Mesendoderm (in vitro differentiated cells): ENCODE measurements at regions not wholly inside any gene's neighbourhood (a gene's known extent, or its start where the extent isn't known, plus 50 kb on each side); places are given as distances from the start of the nearest gene placed in this dataset.

Experiments
- DNase-seq: peaks from one replicate; pipeline ENCODE4 v3.0.0; 2013
- H2AK5ac ChIP-seq: 2 replicates; pipeline ENCODE4 v1.6.1; 2013; ENCODE audit warnings: low read length, inconsistent platforms
- H2BK120ac ChIP-seq: 2 replicates; pipeline ENCODE4 v1.6.1; 2013; ENCODE audit warnings: low read depth, mild to moderate bottlenecking, low read length, moderate library complexity, mixed read lengths
- H2BK15ac ChIP-seq: replicated peaks from 2 replicates; pipeline ENCODE4 v1.6.1; 2013; ENCODE audit warnings: low read depth, mild to moderate bottlenecking, moderate library complexity
- H2BK5ac ChIP-seq: 2 replicates; pipeline ENCODE4 v1.6.1; 2013; ENCODE audit warnings: low read length, inconsistent platforms
- H3K18ac ChIP-seq: 2 replicates; pipeline ENCODE4 v1.6.1; 2013; ENCODE audit warnings: mild to moderate bottlenecking, low read length, mixed read lengths
- H3K23ac ChIP-seq: one replicate; pipeline ENCODE4 v1.6.1; 2013; ENCODE audit warnings: low read length
- H3K27ac ChIP-seq: 2 replicates; pipeline ENCODE4 v1.5.1; 2013; ENCODE audit warnings: low read depth, mild to moderate bottlenecking, inconsistent platforms, low read length, moderate library complexity
- H3K27me3 ChIP-seq: 2 replicates; pipeline ENCODE4 v1.6.1; 2013; ENCODE audit warnings: low read length, control low read depth, mild to moderate bottlenecking, inconsistent platforms; ENCODE audit not compliant: insufficient read depth, poor library complexity
- H3K36me3 ChIP-seq: 2 replicates; pipeline ENCODE4 v1.6.1; 2013; ENCODE audit warnings: low read length, inconsistent platforms; ENCODE audit not compliant: control insufficient read depth, insufficient read depth
- H3K4ac ChIP-seq: one replicate; pipeline ENCODE4 v1.6.1; 2013; ENCODE audit warnings: low read depth, mild to moderate bottlenecking, low read length, moderate library complexity
- H3K4me1 ChIP-seq: 2 replicates; pipeline ENCODE4 v1.6.1; 2013; ENCODE audit warnings: low read depth, low read length, inconsistent platforms; ENCODE audit not compliant: control insufficient read depth
- H3K4me2 ChIP-seq: 2 replicates; pipeline ENCODE4 v1.6.1; 2013; ENCODE audit warnings: low read length
- H3K4me3 ChIP-seq: 2 replicates; pipeline ENCODE4 v1.5.1; 2013; ENCODE audit warnings: mild to moderate bottlenecking, low read length
- H3K56ac ChIP-seq: one replicate; pipeline ENCODE4 v1.6.1; 2013; ENCODE audit warnings: low read length
- H3K79me1 ChIP-seq: 2 replicates; pipeline ENCODE4 v1.6.1; 2013; ENCODE audit warnings: low read length, inconsistent platforms
- H3K79me2 ChIP-seq: 2 replicates; pipeline ENCODE4 v1.6.1; 2013; ENCODE audit warnings: mild to moderate bottlenecking, low read length; ENCODE audit not compliant: control insufficient read depth, insufficient read depth
- H3K9ac ChIP-seq: 2 replicates; pipeline ENCODE4 v1.6.1; 2013; ENCODE audit warnings: low read length, inconsistent platforms
- H4K5ac ChIP-seq: one replicate; pipeline ENCODE4 v1.6.1; 2013; ENCODE audit warnings: low read length
- H4K8ac ChIP-seq: one replicate; pipeline ENCODE4 v1.6.1; 2013; ENCODE audit warnings: low read depth, mild to moderate bottlenecking, control low read depth, low read length, moderate library complexity
- WGBS: extraction: QIAGEN DNeasy Blood & Tissue Kit; methylation state at CpG from one replicate; pipeline ENCODE4 v1.1.7; 2013; ENCODE audit warnings: low lambda C conversion rate, missing lambda C conversion rate; ENCODE audit not compliant: insufficient coverage; ENCODE audit errors: extremely low coverage; 5-methylcytosine and 5-hydroxymethylcytosine counted together

DNA sequence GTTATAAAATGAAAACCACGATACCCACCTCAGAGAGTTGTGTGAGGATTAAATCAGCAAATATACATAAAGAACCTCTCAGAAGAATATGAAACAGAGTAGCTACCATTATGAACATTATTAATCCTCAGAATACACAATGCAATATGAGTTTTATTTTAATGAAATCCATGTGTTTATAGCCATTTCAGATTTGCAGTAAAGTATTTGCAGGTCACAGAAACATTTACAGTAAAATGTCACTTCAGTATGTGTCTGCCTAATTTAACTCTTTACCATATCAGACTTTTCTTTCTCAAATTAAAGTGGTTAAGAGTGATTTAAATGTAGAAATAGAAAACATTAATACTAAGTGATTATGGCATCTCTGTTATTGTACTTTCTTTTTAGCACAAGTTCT is 365.2 kb upstream of the MPDZ start:
- WGBS, result no CpG with 5 or more reads among the region's 1 CpG
- Histone ChIP-seq H3K27me3 (no peaks in the 10 kb centered on the region), H4K5ac (no peak overlapping the region)

DNA sequence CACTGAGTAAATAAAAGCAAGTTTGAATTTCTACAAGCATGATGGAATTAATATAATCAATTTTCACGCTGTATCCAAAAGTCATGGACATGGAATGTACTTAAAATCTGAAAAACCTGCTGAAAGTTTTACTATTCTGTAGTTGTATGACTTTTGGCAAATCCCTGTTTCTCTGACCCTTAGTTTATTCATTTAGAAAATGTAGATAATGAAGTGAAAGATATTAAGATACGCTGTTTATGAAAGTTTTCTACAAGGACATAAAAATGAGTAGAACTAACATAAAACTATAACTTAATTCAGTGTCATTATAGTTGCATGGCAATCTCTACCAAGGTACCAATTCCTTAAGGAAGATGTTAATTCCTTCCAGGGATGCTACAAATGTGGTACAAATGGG is 363.2 kb upstream of the MPDZ start:
- H3K23ac ChIP-seq, result no peak overlapping the region
- no peak overlapping the region for H3K27ac ChIP-seq
- no peak overlapping the region for H2BK120ac ChIP-seq
- H3K4me3 ChIP-seq, result no peak overlapping the region
- H3K4me1 ChIP-seq, result no peaks in the 10 kb centered on the region
- H3K4me2 ChIP-seq, result no peak overlapping the region
- no peak overlapping the region for H3K4ac ChIP-seq
- H3K79me2 ChIP-seq, result no peaks in the 10 kb centered on the region
- no peak overlapping the region for H3K9ac ChIP-seq
- no peak overlapping the region for H3K56ac ChIP-seq
- H3K18ac ChIP-seq, result no peak overlapping the region
- no peak overlapping the region for H2AK5ac ChIP-seq
- H4K5ac ChIP-seq, result no peak overlapping the region
- H3K36me3 ChIP-seq, result no peaks in the 10 kb centered on the region
- no peak for DNase-seq
- 100% methylated on average over 1 of the region's 2 CpGs for WGBS
- H3K27me3 ChIP-seq, result no peaks in the 10 kb centered on the region
- H2BK5ac ChIP-seq, result no peak overlapping the region
- H2BK15ac ChIP-seq, result no peak overlapping the region
- H4K8ac ChIP-seq, result no peak overlapping the region
- no peaks in the 10 kb centered on the region for H3K79me1 ChIP-seq

More for the DNA sequence above, 365.2 kb upstream of the MPDZ start:
- no peak overlapping the region for H3K56ac ChIP-seq
- no peak overlapping the region for H3K4ac ChIP-seq
- H2BK120ac ChIP-seq, result no peak overlapping the region
- H3K4me2 ChIP-seq, result no peak overlapping the region
- no peak overlapping the region for H3K27ac ChIP-seq
- DNase-seq, result no peak
- no peaks in the 10 kb centered on the region for H3K79me1 ChIP-seq
- no peaks in the 10 kb centered on the region for H3K79me2 ChIP-seq
- H3K36me3 ChIP-seq, result no peaks in the 10 kb centered on the region
- H2AK5ac ChIP-seq, result no peak overlapping the region
- no peak overlapping the region for H3K18ac ChIP-seq
- no peak overlapping the region for H2BK15ac ChIP-seq
- no peak overlapping the region for H3K4me3 ChIP-seq
- no peak overlapping the region for H3K23ac ChIP-seq
- H3K4me1 ChIP-seq, result no peaks in the 10 kb centered on the region
- no peak overlapping the region for H4K8ac ChIP-seq
- no peak overlapping the region for H3K9ac ChIP-seq
- H2BK5ac ChIP-seq, result no peak overlapping the region

DNA sequence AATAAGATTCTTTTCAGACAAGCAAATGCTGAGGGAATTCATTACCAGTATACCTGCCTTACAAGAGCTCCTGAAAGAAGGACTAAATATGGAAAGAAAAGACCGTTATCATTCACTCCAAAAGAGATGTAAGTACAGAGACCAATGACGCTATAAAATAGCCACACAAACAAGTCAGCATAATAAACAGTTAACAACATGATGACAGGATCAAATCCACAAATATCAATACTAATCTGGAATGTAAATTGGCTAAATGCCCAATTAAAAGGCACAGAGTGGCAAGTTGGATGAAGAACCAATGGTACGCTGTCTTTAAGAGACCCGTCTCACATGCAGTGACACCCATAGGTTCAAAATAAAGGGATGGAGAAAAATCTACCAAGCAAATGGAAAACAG is 349.6 kb upstream of the MPDZ start:
- Histone ChIP-seq H2BK15ac (no peak overlapping the region), H3K23ac (no peak overlapping the region), H4K8ac (no peak overlapping the region), H3K4ac (no peak overlapping the region), H2AK5ac (no peak overlapping the region), H3K4me2 (no peak overlapping the region), H3K4me3 (no peak overlapping the region), H3K4me1 (no peaks in the 10 kb centered on the region), H3K27ac (no peak overlapping the region), H3K56ac (no peak overlapping the region), H3K79me2 (no peaks in the 10 kb centered on the region), H3K79me1 (no peaks in the 10 kb centered on the region), H3K9ac (no peak overlapping the region), H4K5ac (no peak overlapping the region), H3K27me3 (no peaks in the 10 kb centered on the region), H2BK120ac (no peak overlapping the region), H2BK5ac (no peak overlapping the region), H3K36me3 (no peaks in the 10 kb centered on the region), H3K18ac (no peak overlapping the region)
- no peak for DNase-seq
- WGBS, result no CpG with 5 or more reads among the region's 4 CpGs

DNA sequence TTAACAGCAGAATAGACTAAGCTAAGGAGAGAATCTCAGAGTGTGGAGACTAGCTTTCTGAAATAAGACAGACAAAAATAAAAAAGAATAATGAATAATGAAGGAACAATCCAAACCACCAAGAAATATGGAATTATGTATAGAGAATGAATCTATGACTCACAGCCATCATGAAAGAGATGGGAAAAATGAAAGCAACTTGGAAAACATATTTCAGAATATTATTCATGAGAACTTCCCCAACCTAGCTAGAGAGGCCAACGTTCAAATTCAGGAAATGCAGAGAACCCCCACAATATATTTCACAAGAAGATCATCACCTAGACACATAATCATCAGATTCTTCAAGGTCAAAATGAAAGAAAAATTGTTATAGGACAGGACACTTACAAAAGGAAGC is 349.0 kb upstream of the MPDZ start:
- no peaks in the 10 kb centered on the region for H3K79me2 ChIP-seq
- H4K5ac ChIP-seq, result no peak overlapping the region
- H2BK15ac ChIP-seq, result no peak overlapping the region
- H3K4me3 ChIP-seq, result no peak overlapping the region
- H2BK5ac ChIP-seq, result no peak overlapping the region
- no peak overlapping the region for H3K4me2 ChIP-seq
- H3K4ac ChIP-seq, result no peak overlapping the region
- H2BK120ac ChIP-seq, result no peak overlapping the region
- no peaks in the 10 kb centered on the region for H3K27me3 ChIP-seq
- H3K36me3 ChIP-seq, result no peaks in the 10 kb centered on the region
- H3K79me1 ChIP-seq, result no peaks in the 10 kb centered on the region
- H3K18ac ChIP-seq, result no peak overlapping the region
- H4K8ac ChIP-seq, result no peak overlapping the region
- H3K4me1 ChIP-seq, result no peaks in the 10 kb centered on the region
- no peak for DNase-seq
- no CpG with 5 or more reads among the region's 1 CpG for WGBS
- no peak overlapping the region for H3K23ac ChIP-seq
- no peak overlapping the region for H3K56ac ChIP-seq
- no peak overlapping the region for H3K9ac ChIP-seq
- H3K27ac ChIP-seq, result no peak overlapping the region
- no peak overlapping the region for H2AK5ac ChIP-seq

DNA sequence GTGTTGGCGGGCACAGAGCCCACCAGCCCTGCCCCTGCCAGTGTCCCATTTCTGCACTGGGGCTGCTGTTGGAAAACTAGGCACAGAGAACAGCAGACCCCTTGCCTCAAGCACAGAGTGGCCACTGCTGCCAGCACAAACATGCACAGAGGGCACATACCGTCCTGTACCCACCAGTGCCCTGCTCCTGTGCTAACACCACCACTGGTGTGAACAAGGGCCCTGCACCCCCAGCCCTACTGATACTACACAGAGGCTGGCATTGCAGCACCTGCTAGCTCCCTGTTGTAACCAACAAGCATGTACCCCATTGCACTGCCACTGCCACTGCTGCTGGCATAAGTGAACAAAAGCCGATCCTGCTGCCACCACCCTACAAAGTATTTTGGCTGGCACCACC is 348.0 kb upstream of the MPDZ start:
- H3K79me1 ChIP-seq, result no peaks in the 10 kb centered on the region
- WGBS, result no CpG with 5 or more reads among the region's 3 CpGs
- H4K5ac ChIP-seq, result no peak overlapping the region

DNA sequence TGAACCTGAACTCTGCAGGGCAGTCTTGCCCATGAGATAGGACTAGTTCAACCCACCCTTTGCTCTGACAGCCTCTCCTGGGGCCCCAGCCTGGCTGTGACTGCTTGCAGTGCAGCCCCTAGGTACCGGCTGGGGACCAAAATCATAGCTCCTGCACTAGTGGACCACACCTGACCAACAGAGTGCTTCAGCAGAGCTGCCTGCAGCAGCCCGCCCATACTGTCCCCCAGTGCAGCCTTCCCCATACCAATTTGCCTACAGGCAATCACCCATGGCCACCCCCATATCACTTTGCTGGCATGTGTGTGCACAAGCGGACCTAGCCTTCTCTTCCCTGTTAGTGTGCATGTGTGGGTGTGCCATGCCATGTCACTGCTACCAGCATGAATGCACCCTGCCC is 347.6 kb upstream of the MPDZ start:
- H3K4ac ChIP-seq, result no peak overlapping the region
- no peaks in the 10 kb centered on the region for H3K79me2 ChIP-seq
- no peak overlapping the region for H3K4me3 ChIP-seq
- WGBS, result no CpG with 5 or more reads among the region's 3 CpGs
- no peak overlapping the region for H2AK5ac ChIP-seq
- H2BK5ac ChIP-seq, result no peak overlapping the region
- DNase-seq, result no peak
- no peak overlapping the region for H2BK120ac ChIP-seq
- no peak overlapping the region for H3K18ac ChIP-seq
- no peak overlapping the region for H3K9ac ChIP-seq
- H2BK15ac ChIP-seq, result no peak overlapping the region
- no peak overlapping the region for H4K8ac ChIP-seq
- H3K36me3 ChIP-seq, result no peaks in the 10 kb centered on the region
- H4K5ac ChIP-seq, result no peak overlapping the region
- no peak overlapping the region for H3K4me2 ChIP-seq
- no peak overlapping the region for H3K23ac ChIP-seq
- no peak overlapping the region for H3K56ac ChIP-seq
- H3K27ac ChIP-seq, result no peak overlapping the region
- H3K4me1 ChIP-seq, result no peaks in the 10 kb centered on the region
- no peaks in the 10 kb centered on the region for H3K27me3 ChIP-seq
- no peaks in the 10 kb centered on the region for H3K79me1 ChIP-seq

More for the DNA sequence above, 348.0 kb upstream of the MPDZ start:
- no peak overlapping the region for H2BK5ac ChIP-seq
- H2BK15ac ChIP-seq, result no peak overlapping the region
- no peak overlapping the region for H2BK120ac ChIP-seq
- H3K4me3 ChIP-seq, result no peak overlapping the region
- H3K18ac ChIP-seq, result no peak overlapping the region
- H3K4me1 ChIP-seq, result no peaks in the 10 kb centered on the region
- H3K36me3 ChIP-seq, result no peaks in the 10 kb centered on the region
- H3K4ac ChIP-seq, result no peak overlapping the region
- H3K9ac ChIP-seq, result no peak overlapping the region
- no peak overlapping the region for H3K23ac ChIP-seq
- no peak overlapping the region for H2AK5ac ChIP-seq
- no peak overlapping the region for H3K56ac ChIP-seq
- H3K27ac ChIP-seq, result no peak overlapping the region
- no peak overlapping the region for H3K4me2 ChIP-seq
- no peak overlapping the region for H4K8ac ChIP-seq
- no peaks in the 10 kb centered on the region for H3K27me3 ChIP-seq
- DNase-seq, result no peak
- H3K79me2 ChIP-seq, result no peaks in the 10 kb centered on the region
